ENCODE measurements at regions not wholly inside any gene's neighbourhood (a gene's known extent, or its start where the extent isn't known, plus 50 kb on each side); places are given as distances from the start of the nearest gene placed in this dataset.

DNA sequence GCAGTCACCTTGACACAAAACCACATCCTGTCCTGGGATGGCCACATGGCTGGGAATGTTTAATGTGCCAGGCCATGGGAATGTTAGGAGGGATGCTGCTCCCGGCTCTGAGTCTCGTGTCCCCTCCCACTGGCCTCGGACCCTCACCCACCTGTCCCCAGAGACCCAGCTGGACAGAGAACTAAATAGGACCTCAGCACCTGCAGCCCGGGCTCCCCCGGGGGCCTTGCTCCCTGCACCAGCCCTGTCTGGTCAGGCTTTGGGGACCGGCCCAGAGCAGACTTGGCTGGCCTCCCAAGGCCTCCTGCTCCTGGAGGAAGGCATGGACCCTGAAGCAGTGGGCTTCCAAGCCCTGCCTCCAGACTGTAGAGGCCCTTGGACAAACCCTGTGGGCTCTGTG lies 100.0 kb upstream of the IQSEC1 start:
- TF ChIP-seq, protein P1, sequence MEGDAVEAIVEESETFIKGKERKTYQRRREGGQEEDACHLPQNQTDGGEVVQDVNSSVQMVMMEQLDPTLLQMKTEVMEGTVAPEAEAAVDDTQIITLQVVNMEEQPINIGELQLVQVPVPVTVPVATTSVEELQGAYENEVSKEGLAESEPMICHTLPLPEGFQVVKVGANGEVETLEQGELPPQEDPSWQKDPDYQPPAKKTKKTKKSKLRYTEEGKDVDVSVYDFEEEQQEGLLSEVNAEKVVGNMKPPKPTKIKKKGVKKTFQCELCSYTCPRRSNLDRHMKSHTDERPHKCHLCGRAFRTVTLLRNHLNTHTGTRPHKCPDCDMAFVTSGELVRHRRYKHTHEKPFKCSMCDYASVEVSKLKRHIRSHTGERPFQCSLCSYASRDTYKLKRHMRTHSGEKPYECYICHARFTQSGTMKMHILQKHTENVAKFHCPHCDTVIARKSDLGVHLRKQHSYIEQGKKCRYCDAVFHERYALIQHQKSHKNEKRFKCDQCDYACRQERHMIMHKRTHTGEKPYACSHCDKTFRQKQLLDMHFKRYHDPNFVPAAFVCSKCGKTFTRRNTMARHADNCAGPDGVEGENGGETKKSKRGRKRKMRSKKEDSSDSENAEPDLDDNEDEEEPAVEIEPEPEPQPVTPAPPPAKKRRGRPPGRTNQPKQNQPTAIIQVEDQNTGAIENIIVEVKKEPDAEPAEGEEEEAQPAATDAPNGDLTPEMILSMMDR (IDR thresholded peaks at IDR 0.05; ENCODE audit: insufficient read depth, low read length) = no peak
- no peak for TF ChIP-seq POLR2AphosphoS5 (IDR thresholded peaks at IDR 0.05; ENCODE audit: low read depth)
- TF ChIP-seq SPI1 (IDR thresholded peaks at IDR 0.05; ENCODE audit: borderline replicate concordance, low read depth) = no peak

All from HL-60 (cell line).